ENCODE measurements at regions not wholly inside any gene's neighbourhood (a gene's known extent, or its start where the extent isn't known, plus 50 kb on each side); places are given as distances from the start of the nearest gene placed in this dataset.
"Not testable (repeated sequence)": the region's sequence is repeated elsewhere in the genome, so short reads cannot be mapped to it uniquely, and the experiment has no call there.

GRCh38 chr3:152773633-152774032 lies 61.3 kb upstream of the P2RY1 start:
- DNase-seq (ENCODE audit: low spot score), result no peak

DNA sequence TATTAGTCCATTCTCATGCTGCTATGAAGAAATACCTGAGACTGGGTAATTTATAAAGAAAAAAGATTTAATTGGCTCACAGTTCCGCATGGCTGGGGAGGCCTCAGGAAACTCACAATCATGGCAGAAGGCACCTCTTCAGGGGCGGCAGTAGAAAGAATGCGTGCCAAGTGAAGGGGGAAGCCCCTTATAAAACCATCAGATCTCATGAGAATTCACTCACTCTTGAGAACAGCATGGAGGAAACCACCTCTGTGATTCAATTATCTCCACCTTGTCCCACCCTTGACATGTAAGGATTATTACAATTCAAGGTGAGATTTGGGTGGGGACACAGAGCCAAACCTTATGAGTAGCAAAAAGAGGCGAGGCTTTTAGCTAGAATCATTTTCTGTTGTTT lies 60.7 kb upstream of the P2RY1 start:
- not testable (repeated sequence) for DNase-seq (ENCODE audit: low spot score)

- DNase-seq (ENCODE audit: low spot score), result no peak
Measured at GRCh38 chr3:152778022-152778421, 56.9 kb upstream of the P2RY1 start.

- DNase-seq (ENCODE audit: low spot score), result peak; percentile 48
Measured at GRCh38 chr3:152779653-152780052, 55.3 kb upstream of the P2RY1 start.

- DNase-seq (ENCODE audit: low spot score), result peak; percentile 9
Measured at GRCh38 chr3:152780553-152780952, 54.4 kb upstream of the P2RY1 start.

DNA sequence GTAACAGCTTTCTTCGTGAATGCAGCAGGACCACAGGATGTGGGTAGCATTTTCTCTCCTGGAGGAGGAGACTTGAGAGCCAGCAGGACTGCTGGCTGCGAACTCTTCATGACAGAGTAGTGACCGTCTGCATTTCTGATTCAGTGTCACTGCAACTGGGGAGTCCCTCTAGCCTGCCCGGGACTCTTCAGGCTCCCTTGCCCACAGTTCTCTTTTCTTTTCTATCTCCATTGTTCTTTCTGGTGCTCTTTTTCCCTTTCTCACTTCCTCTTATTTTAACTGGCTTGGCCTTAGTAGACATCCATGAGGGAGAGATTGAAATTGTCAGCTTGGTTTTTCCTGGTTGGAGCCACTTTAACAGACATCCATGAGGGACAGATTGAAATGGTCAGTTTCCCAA lies 49.9 kb upstream of the P2RY1 start:
- no peak for DNase-seq (ENCODE audit: low spot score)

All from AG08395 (cell line).